GM23248 (cell line): ENCODE measurements at regions not wholly inside any gene's neighbourhood (a gene's known extent, or its start where the extent isn't known, plus 50 kb on each side); places are given as distances from the start of the nearest gene placed in this dataset.

Experiments used
- DNase-seq: peaks from one replicate; pipeline ENCODE4 v3.0.0-alpha.2; 2015
- H2AFZ ChIP-seq: fragments of 200-600 bp; sonication (generic); 2 replicates; pipeline ENCODE4 v1.6.1; 2016; ENCODE audit warnings: antibody characterized with exemption
- H3F3A ChIP-seq: fragments of 200-600 bp; sonication (generic); 2 replicates; pipeline ENCODE4 v1.6.1; 2016; ENCODE audit warnings: mild to moderate bottlenecking, antibody characterized with exemption, mixed run types; ENCODE audit not compliant: insufficient read depth
- H3K27ac ChIP-seq: fragments of 200-600 bp; sonication (generic); 2 replicates; pipeline ENCODE4 v1.5.1; 2016; ENCODE audit warnings: mild to moderate bottlenecking
- H3K27me3 ChIP-seq: fragments of 200-600 bp; sonication (generic); replicated peaks from 2 replicates; pipeline ENCODE4 v1.6.1; 2016; ENCODE audit warnings: mild to moderate bottlenecking; ENCODE audit not compliant: insufficient read depth
- H3K36me3 ChIP-seq: fragments of 200-600 bp; sonication (generic); 2 replicates; pipeline ENCODE4 v1.6.1; 2016; ENCODE audit warnings: low read depth, mild to moderate bottlenecking
- H3K4me1 ChIP-seq: fragments of 200-600 bp; sonication (generic); 2 replicates; pipeline ENCODE4 v1.6.1; 2016; ENCODE audit warnings: mild to moderate bottlenecking; ENCODE audit not compliant: insufficient read depth
- H3K4me2 ChIP-seq: fragments of 200-600 bp; sonication (generic); one replicate; pipeline ENCODE4 v1.6.1; 2016; ENCODE audit warnings: mild to moderate bottlenecking; ENCODE audit not compliant: unreplicated experiment
- H3K4me3 ChIP-seq: fragments of 200-600 bp; sonication (generic); 2 replicates; pipeline ENCODE4 v1.5.1; 2016; ENCODE audit warnings: mild to moderate bottlenecking
- H3K79me2 ChIP-seq: fragments of 200-600 bp; sonication (generic); 2 replicates; pipeline ENCODE4 v1.6.1; 2016; ENCODE audit warnings: mild to moderate bottlenecking; ENCODE audit not compliant: insufficient read depth
- H3K9ac ChIP-seq: fragments of 200-600 bp; sonication (generic); 2 replicates; pipeline ENCODE4 v1.6.1; 2016; ENCODE audit warnings: mild to moderate bottlenecking
- H3K9me2 ChIP-seq: fragments of 200-600 bp; sonication (generic); 2 replicates; pipeline ENCODE4 v1.6.1; 2016; ENCODE audit warnings: mixed run types, mild to moderate bottlenecking, moderate library complexity; ENCODE audit not compliant: insufficient read depth
- H3K9me3 ChIP-seq: fragments of 200-600 bp; sonication (generic); one replicate; pipeline ENCODE4 v1.6.1; 2017; ENCODE audit warnings: low read depth
- H4K20me1 ChIP-seq: fragments of 200-600 bp; sonication (generic); 2 replicates; pipeline ENCODE4 v1.6.0; 2016; ENCODE audit not compliant: insufficient read depth
- EZH2 ChIP-seq: fragments of 200-600 bp; sonication (generic); IDR thresholded peaks from 2 replicates; pipeline ENCODE4 v1.6.1; 2018; ENCODE audit warnings: antibody characterized with exemption, mild to moderate bottlenecking; ENCODE audit not compliant: insufficient read depth, poor library complexity, severe bottlenecking
- EZH2phosphoT487 ChIP-seq: fragments of 200-600 bp; sonication (generic); IDR thresholded peaks from 2 replicates; pipeline ENCODE4 v1.6.1; 2018; ENCODE audit warnings: antibody characterized with exemption, moderate library complexity, mild to moderate bottlenecking, low read depth; ENCODE audit not compliant: insufficient read depth
- WGBS, 2 experiments: methylation state at CpG; one replicate each; pipeline ENCODE4 v1.1.6; 2015 to 2017; ENCODE audit warnings: low lambda C conversion rate in 2 of 2, low coverage in 1 of 2; ENCODE audit errors: missing lambda C conversion rate in 2 of 2; 5-methylcytosine and 5-hydroxymethylcytosine counted together
- in situ Hi-C: fragments of 300-500 bp; cut with MboI; formaldehyde crosslinking; loops from 2 replicates; pipeline ENCODE4 v1.15.0; 2020

DNA sequence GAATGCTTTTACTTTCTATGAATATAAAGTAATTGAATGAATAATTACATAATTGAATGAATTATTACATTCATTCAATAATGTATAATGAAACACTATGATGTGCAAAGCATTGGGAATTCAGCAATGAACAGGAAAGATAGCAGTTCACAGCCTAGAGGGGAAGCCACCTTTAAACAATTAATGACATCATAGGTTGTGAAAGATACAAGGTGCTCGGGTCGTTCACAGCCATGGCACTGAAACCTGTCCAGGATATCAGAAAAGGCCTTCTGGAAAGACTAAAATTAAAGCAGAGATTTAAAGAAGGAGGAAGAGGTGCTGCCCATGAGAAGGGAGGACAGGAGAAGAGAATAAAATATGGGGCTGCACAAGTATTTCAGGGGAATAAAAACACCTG, 171.4 kb upstream of the KLF4 start:
- H3K9me2 ChIP-seq, result no peaks in the 10 kb centered on the region
- H3K27ac ChIP-seq, result no peak overlapping the region
- no peak overlapping the region for H3K4me2 ChIP-seq
- H2AFZ ChIP-seq, result no peak overlapping the region
- no peaks in the 10 kb centered on the region for H4K20me1 ChIP-seq
- H3K27me3 ChIP-seq, result no peaks in the 10 kb centered on the region
- no peaks in the 10 kb centered on the region for H3K4me1 ChIP-seq
- H3K79me2 ChIP-seq, result no peaks in the 10 kb centered on the region
- TF ChIP-seq EZH2phosphoT487 (no peak), EZH2 (no peak)
- 45 to 65% methylated on average over 2 of the region's 2 CpGs for WGBS, 2 experiments
- in situ Hi-C loops, result no loop called here
- no peaks in the 10 kb centered on the region for H3F3A ChIP-seq
- DNase-seq, result no peak
- no peak overlapping the region for H3K4me3 ChIP-seq
- no peaks in the 10 kb centered on the region for H3K36me3 ChIP-seq
- no peaks in the 10 kb centered on the region for H3K9me3 ChIP-seq
- H3K9ac ChIP-seq, result no peak overlapping the region

DNA sequence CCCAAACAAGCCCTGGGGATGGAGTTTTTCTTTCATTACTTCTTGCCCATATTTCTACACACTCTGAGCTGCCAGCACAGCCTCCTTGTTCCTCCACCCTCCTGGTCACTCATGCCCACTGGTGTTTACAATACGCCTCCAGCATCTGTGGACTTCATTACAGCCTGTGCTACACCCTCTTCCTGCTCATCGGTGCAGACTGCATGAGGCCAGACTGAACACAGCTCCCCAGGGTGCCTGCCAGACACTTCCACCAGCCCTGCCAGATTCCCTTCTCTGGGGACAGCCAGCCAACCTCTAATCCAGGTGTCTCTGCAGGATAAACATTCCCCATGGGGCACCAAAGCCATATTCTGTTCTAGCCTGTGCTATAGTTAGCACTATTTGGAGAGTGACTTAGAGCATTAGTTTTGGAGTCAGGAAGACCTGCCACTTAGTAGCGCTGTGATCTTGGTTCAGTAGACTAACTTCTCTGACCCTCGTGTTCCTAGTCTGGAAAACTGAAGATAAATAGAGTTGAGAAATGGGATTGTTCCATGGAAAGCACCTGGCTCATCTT, 163.8 kb upstream of the KLF4 start:
- no peak overlapping the region for H2AFZ ChIP-seq
- H3K27ac ChIP-seq, result no peak overlapping the region
- TF ChIP-seq EZH2phosphoT487 (no peak), EZH2 (no peak)
- H3K36me3 ChIP-seq, result no peaks in the 10 kb centered on the region
- DNase-seq, result no peak
- WGBS, 2 experiments, result 38 to 41% methylated on average over 4 of the region's 4 CpGs
- H3K4me3 ChIP-seq, result no peak overlapping the region
- in situ Hi-C loops, result no loop called here
- H3K9me2 ChIP-seq, result no peaks in the 10 kb centered on the region
- H3F3A ChIP-seq, result peaks cover 10% of the 10 kb centered on the region
- no peak overlapping the region for H3K4me2 ChIP-seq
- no peak overlapping the region for H3K9ac ChIP-seq
- H4K20me1 ChIP-seq, result no peaks in the 10 kb centered on the region
- no peaks in the 10 kb centered on the region for H3K9me3 ChIP-seq
- peaks cover 13% of the 10 kb centered on the region for H3K4me1 ChIP-seq
- no peaks in the 10 kb centered on the region for H3K79me2 ChIP-seq
- no peaks in the 10 kb centered on the region for H3K27me3 ChIP-seq

DNA sequence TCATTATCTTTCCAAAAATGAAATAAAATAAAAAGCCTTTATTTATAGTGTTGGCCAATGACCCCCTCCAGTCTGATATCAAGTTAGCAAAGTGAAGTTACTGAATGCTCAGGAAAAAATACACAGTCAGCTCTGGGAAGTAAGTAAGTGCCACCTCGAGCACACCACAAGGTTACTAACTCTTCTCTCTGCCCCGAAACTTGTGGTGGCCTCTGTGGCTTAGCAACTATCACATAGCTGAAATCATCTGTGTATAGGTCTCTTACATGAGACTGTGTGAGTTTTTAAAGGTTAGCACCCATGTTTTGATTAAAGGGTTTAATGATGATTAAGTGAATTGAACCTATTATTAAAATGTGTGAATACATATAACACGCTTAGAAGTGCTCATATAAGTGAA, 161.4 kb upstream of the KLF4 start:
- TF ChIP-seq EZH2, result no peak
- TF ChIP-seq EZH2phosphoT487, result no peak
- H3K36me3 ChIP-seq, result no peaks in the 10 kb centered on the region
- H4K20me1 ChIP-seq, result no peaks in the 10 kb centered on the region
- WGBS, 2 experiments, result 90 to 97% methylated on average over 3 of the region's 3 CpGs
- peaks cover 10% of the 10 kb centered on the region for H3F3A ChIP-seq
- H3K4me1 ChIP-seq, result peaks cover 16% of the 10 kb centered on the region
- no peaks in the 10 kb centered on the region for H3K9me2 ChIP-seq
- no peak overlapping the region for H3K4me2 ChIP-seq
- in situ Hi-C loops, result no loop called here
- no peak overlapping the region for H3K27ac ChIP-seq
- H3K27me3 ChIP-seq, result no peaks in the 10 kb centered on the region
- no peaks in the 10 kb centered on the region for H3K79me2 ChIP-seq
- DNase-seq, result no peak
- no peak overlapping the region for H3K4me3 ChIP-seq
- no peak overlapping the region for H2AFZ ChIP-seq
- H3K9me3 ChIP-seq, result no peaks in the 10 kb centered on the region
- H3K9ac ChIP-seq, result no peak overlapping the region

DNA sequence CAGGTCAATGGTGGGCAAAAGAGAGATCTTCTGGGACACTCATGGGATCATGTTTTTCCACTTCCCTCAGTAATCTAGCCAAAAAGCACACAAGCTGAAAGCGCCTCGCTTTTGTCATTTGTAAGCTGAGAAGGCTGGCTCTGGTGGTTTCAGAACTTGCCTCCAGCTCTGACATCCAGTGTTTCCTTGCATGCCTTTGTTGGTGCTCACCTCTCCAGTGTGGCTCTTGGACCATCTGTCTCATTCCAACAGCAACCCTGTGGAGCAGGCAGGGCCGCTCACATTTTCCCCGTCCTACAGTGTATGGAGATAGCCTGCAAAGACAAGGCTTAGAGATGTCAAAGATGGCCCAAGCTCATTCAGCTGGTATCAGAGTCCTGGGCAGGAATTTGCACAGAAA, 160.8 kb upstream of the KLF4 start:
- Histone ChIP-seq H3K27me3 (no peaks in the 10 kb centered on the region), H3K4me2 (no peak overlapping the region)
- DNase-seq, result peak; percentile 83

More for the DNA sequence above, 160.8 kb upstream of the KLF4 start:
- H3K4me3 ChIP-seq, result no peak overlapping the region
- H4K20me1 ChIP-seq, result no peaks in the 10 kb centered on the region
- no peak overlapping the region for H3K27ac ChIP-seq
- H3K9me3 ChIP-seq, result no peaks in the 10 kb centered on the region
- no peaks in the 10 kb centered on the region for H3K9me2 ChIP-seq
- H2AFZ ChIP-seq, result no peak overlapping the region
- H3K9ac ChIP-seq, result no peak overlapping the region
- H3K36me3 ChIP-seq, result no peaks in the 10 kb centered on the region
- WGBS, 2 experiments, result 63 to 79% methylated on average over 4 of the region's 4 CpGs
- no peaks in the 10 kb centered on the region for H3K79me2 ChIP-seq
- H3F3A ChIP-seq, result peaks cover 10% of the 10 kb centered on the region
- no peak for TF ChIP-seq EZH2
- no peak for TF ChIP-seq EZH2phosphoT487
- in situ Hi-C loops, result no loop called here
- peaks cover 16% of the 10 kb centered on the region for H3K4me1 ChIP-seq
